ENCODE measurements at regions not wholly inside any gene's neighbourhood (a gene's known extent, or its start where the extent isn't known, plus 50 kb on each side); places are given as distances from the start of the nearest gene placed in this dataset.

- DNase-seq (ENCODE audit: low spot score): peak; percentile 18
Measured at GRCh38 chr6:138692058-138692977, 81.3 kb upstream of the CCDC28A start.

- peak; percentile 54 for DNase-seq (ENCODE audit: low spot score)
Measured at GRCh38 chr6:138692978-138693909, 80.3 kb upstream of the CCDC28A start.

- DNase-seq (ENCODE audit: low spot score): no peak
Measured at GRCh38 chr6:138695193-138695592, 78.4 kb upstream of the CCDC28A start.

- DNase-seq (ENCODE audit: low spot score): no peak
Measured at GRCh38 chr6:138714493-138714892, 59.1 kb upstream of the CCDC28A start.

GRCh38 chr6:138716013-138716412, 57.6 kb upstream of the CCDC28A start:
- no peak for DNase-seq (ENCODE audit: low spot score)

GRCh38 chr6:138716971-138717665, 56.5 kb upstream of the CCDC28A start:
- no peak for DNase-seq (ENCODE audit: low spot score)

- DNase-seq (ENCODE audit: low spot score): no peak
Measured at GRCh38 chr6:138719011-138719635, 54.4 kb upstream of the CCDC28A start.

GRCh38 chr6:138719744-138720143, 53.8 kb upstream of the CCDC28A start:
- DNase-seq (ENCODE audit: low spot score): no peak

- peak; percentile 69 for DNase-seq (ENCODE audit: low spot score)
Measured at GRCh38 chr6:138722425-138723371, 50.9 kb upstream of the CCDC28A start.

All from A172 (cell line).